ENCODE measurements at regions not wholly inside any gene's neighbourhood (a gene's known extent, or its start where the extent isn't known, plus 50 kb on each side); places are given as distances from the start of the nearest gene placed in this dataset.

- Histone ChIP-seq H3F3A (ENCODE audit: control insufficient read depth, insufficient read depth) (no peaks in the 10 kb centered on the region), H3K79me2 (ENCODE audit: control insufficient read depth, low read length) (no peaks in the 10 kb centered on the region), H4K20me1 (ENCODE audit: control insufficient read depth, insufficient read depth, low read depth, low read length) (no peaks in the 10 kb centered on the region), H3K4me2 (ENCODE audit: low read length) (no peak overlapping the region), H3K27me3 (ENCODE audit: control insufficient read depth, low read length) (peaks cover 39% of the 10 kb centered on the region), H3K27ac (ENCODE audit: low read depth, low read length) (no peak overlapping the region), H3K36me3 (ENCODE audit: control insufficient read depth, low read length) (no peaks in the 10 kb centered on the region), H3K4me3 (ENCODE audit: low read length) (no peak overlapping the region), H3K9me2 (replicated peaks; ENCODE audit: control insufficient read depth, low read length) (no peaks in the 10 kb centered on the region), H3K4me1 (ENCODE audit: control insufficient read depth, low read length) (no peaks in the 10 kb centered on the region), H3K9me3 (ENCODE audit: control insufficient read depth, insufficient read depth, low read length) (no peaks in the 10 kb centered on the region)
- TF ChIP-seq EZH2phosphoT487 (IDR thresholded peaks at IDR 0.05; ENCODE audit: borderline replicate concordance, low read length), result no peak
- TF ChIP-seq CTCF (IDR thresholded peaks at IDR 0.05; ENCODE audit: low read depth, low read length, poor library complexity, severe bottlenecking), result no peak
Observed at GRCh38 chr9:99358668-99359067, 136.6 kb downstream of the SEC61B start.

GRCh38 chr9:99359336-99359735, 137.3 kb downstream of the SEC61B start:
- Histone ChIP-seq H3K27ac (ENCODE audit: low read depth, low read length) (no peak overlapping the region), H3K4me3 (ENCODE audit: low read length) (no peak overlapping the region), H3K4me1 (ENCODE audit: control insufficient read depth, low read length) (no peaks in the 10 kb centered on the region), H3K9me2 (replicated peaks; ENCODE audit: control insufficient read depth, low read length) (no peaks in the 10 kb centered on the region), H3K79me2 (ENCODE audit: control insufficient read depth, low read length) (no peaks in the 10 kb centered on the region), H3K36me3 (ENCODE audit: control insufficient read depth, low read length) (no peaks in the 10 kb centered on the region), H3F3A (ENCODE audit: control insufficient read depth, insufficient read depth) (no peaks in the 10 kb centered on the region), H3K9me3 (ENCODE audit: control insufficient read depth, insufficient read depth, low read length) (no peaks in the 10 kb centered on the region), H4K20me1 (ENCODE audit: control insufficient read depth, insufficient read depth, low read depth, low read length) (no peaks in the 10 kb centered on the region), H3K4me2 (ENCODE audit: low read length) (no peak overlapping the region), H3K27me3 (ENCODE audit: control insufficient read depth, low read length) (peaks cover 39% of the 10 kb centered on the region)
- TF ChIP-seq EZH2phosphoT487 (IDR thresholded peaks at IDR 0.05; ENCODE audit: borderline replicate concordance, low read length), result no peak
- no peak for TF ChIP-seq CTCF (IDR thresholded peaks at IDR 0.05; ENCODE audit: low read depth, low read length, poor library complexity, severe bottlenecking)

DNA sequence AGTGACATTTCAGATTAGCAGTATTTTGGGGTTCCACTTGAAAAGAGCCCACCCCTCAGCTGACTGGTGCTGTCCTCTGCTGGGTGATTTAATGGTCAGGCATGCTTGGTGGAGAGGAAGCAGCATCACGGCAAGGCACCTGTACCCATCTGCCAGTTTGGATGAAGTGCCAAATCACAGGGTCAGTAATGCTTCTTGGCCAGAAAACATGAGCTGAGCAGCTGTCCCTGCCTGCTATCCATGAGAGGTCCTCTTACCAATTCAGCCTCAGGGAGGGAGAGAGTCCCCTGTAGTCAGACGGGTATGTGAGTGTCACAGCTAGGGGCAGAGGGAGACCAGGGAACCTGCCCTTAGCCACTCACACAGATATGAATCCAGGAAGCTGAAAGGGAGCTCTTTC, 137.9 kb downstream of the SEC61B start:
- Histone ChIP-seq H3K4me2 (ENCODE audit: low read length) (no peak overlapping the region), H3K79me2 (ENCODE audit: control insufficient read depth, low read length) (no peaks in the 10 kb centered on the region), H3K27ac (ENCODE audit: low read depth, low read length) (no peak overlapping the region), H3F3A (ENCODE audit: control insufficient read depth, insufficient read depth) (no peaks in the 10 kb centered on the region), H3K9me3 (ENCODE audit: control insufficient read depth, insufficient read depth, low read length) (no peaks in the 10 kb centered on the region), H3K9me2 (replicated peaks; ENCODE audit: control insufficient read depth, low read length) (no peaks in the 10 kb centered on the region), H3K27me3 (ENCODE audit: control insufficient read depth, low read length) (peaks cover 39% of the 10 kb centered on the region), H3K4me3 (ENCODE audit: low read length) (no peak overlapping the region), H3K36me3 (ENCODE audit: control insufficient read depth, low read length) (no peaks in the 10 kb centered on the region), H3K4me1 (ENCODE audit: control insufficient read depth, low read length) (no peaks in the 10 kb centered on the region), H4K20me1 (ENCODE audit: control insufficient read depth, insufficient read depth, low read depth, low read length) (no peaks in the 10 kb centered on the region)
- no peak for TF ChIP-seq EZH2phosphoT487 (IDR thresholded peaks at IDR 0.05; ENCODE audit: borderline replicate concordance, low read length)
- no peak for TF ChIP-seq CTCF (IDR thresholded peaks at IDR 0.05; ENCODE audit: low read depth, low read length, poor library complexity, severe bottlenecking)

DNA sequence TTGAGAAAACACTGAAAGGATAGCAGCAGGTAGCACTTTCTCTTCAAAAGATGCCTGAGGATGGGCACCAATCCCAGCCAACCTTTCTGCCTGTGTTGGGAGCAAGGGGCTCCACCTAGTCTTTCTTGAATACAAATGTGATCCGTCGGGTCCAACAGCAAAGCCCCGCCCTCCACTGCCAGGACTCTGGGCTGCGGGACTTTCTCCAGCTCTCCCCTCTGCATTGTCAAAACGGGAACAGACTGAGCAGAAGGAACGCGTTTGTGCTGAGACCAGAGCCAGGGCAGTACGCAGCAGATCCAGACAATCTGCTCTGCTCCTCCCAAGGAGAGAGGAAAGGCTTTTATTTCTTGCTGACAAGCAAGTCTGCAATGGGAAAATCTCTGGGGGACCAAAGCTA, 139.7 kb downstream of the SEC61B start:
- H3K36me3 ChIP-seq (ENCODE audit: control insufficient read depth, low read length), result no peaks in the 10 kb centered on the region
- no peaks in the 10 kb centered on the region for H3F3A ChIP-seq (ENCODE audit: control insufficient read depth, insufficient read depth)
- H3K27me3 ChIP-seq (ENCODE audit: control insufficient read depth, low read length), result peaks cover 33% of the 10 kb centered on the region
- no peaks in the 10 kb centered on the region for H4K20me1 ChIP-seq (ENCODE audit: control insufficient read depth, insufficient read depth, low read depth, low read length)
- no peak overlapping the region for H3K4me3 ChIP-seq (ENCODE audit: low read length)
- no peak overlapping the region for H3K4me2 ChIP-seq (ENCODE audit: low read length)
- no peak overlapping the region for H3K27ac ChIP-seq (ENCODE audit: low read depth, low read length)
- TF ChIP-seq CTCF (IDR thresholded peaks at IDR 0.05; ENCODE audit: low read depth, low read length, poor library complexity, severe bottlenecking) (no peak), EZH2phosphoT487 (IDR thresholded peaks at IDR 0.05; ENCODE audit: borderline replicate concordance, low read length) (no peak)
- no peaks in the 10 kb centered on the region for H3K4me1 ChIP-seq (ENCODE audit: control insufficient read depth, low read length)
- H3K9me2 ChIP-seq (replicated peaks; ENCODE audit: control insufficient read depth, low read length), result no peaks in the 10 kb centered on the region
- no peaks in the 10 kb centered on the region for H3K79me2 ChIP-seq (ENCODE audit: control insufficient read depth, low read length)
- no peaks in the 10 kb centered on the region for H3K9me3 ChIP-seq (ENCODE audit: control insufficient read depth, insufficient read depth, low read length)

Measured in DOHH2 (cell line).